Stimulated activated effector memory CD8-positive, alpha-beta T cell treated with anti-CD3 and anti-CD28 coated beads, Interleukin-12 subunit alpha, Interleukin-12 subunit beta, amount 100 ng/mL, for 72 hours (primary cell): ENCODE measurements at regions not wholly inside any gene's neighbourhood (a gene's known extent, or its start where the extent isn't known, plus 50 kb on each side); places are given as distances from the start of the nearest gene placed in this dataset.

ENCODE experiments used
- ATAC-seq: fragments of 150-1000 bp; cut with Tn5 transposase; 2 replicates; pipeline ENCODE4 v1.10.0; 2021
- DNase-seq, 2 donors: peaks; one replicate each; pipeline ENCODE4 v3.0.0; 2021 to 2022; ENCODE audit warnings: low spot score in 2 of 2
- H3K27ac Mint-ChIP-seq: one replicate; pipeline ENCODE4 v1.8.0; 2022; ENCODE audit warnings: mild to moderate bottlenecking, mixed read lengths
- H3K36me3 Mint-ChIP-seq: one replicate; pipeline ENCODE4 v1.8.0; 2022; ENCODE audit warnings: mild to moderate bottlenecking, mixed read lengths
- H3K4me1 Mint-ChIP-seq: one replicate; pipeline ENCODE4 v1.8.0; 2022; ENCODE audit warnings: mixed read lengths
- H3K4me3 Mint-ChIP-seq: one replicate; pipeline ENCODE4 v1.8.0; 2022; ENCODE audit warnings: mild to moderate bottlenecking, mixed read lengths
- H3K9me3 Mint-ChIP-seq: one replicate; pipeline ENCODE4 v1.8.0; 2022; ENCODE audit warnings: mixed read lengths

- Mint-ChIP-seq H3K27ac (no peak overlapping the region), H3K4me3 (no peak overlapping the region), H3K4me1 (no peaks in the 10 kb centered on the region), H3K9me3 (no peaks in the 10 kb centered on the region), H3K36me3 (no peaks in the 10 kb centered on the region)
- DNase-seq = no peak
- ATAC-seq = no peak
Observed at GRCh38 chr7:86295526-86295925, 348.2 kb upstream of the GRM3 start.

GRCh38 chr7:86282014-86282682, 361.6 kb upstream of the GRM3 start:
- H3K36me3 Mint-ChIP-seq = no peaks in the 10 kb centered on the region
- no peaks in the 10 kb centered on the region for H3K4me1 Mint-ChIP-seq
- ATAC-seq (no peak), DNase-seq (no peak)
- H3K27ac Mint-ChIP-seq = no peak overlapping the region
- peaks cover 9% of the 10 kb centered on the region for H3K9me3 Mint-ChIP-seq
- no peak overlapping the region for H3K4me3 Mint-ChIP-seq

GRCh38 chr7:86280150-86280549, 363.6 kb upstream of the GRM3 start:
- no peak overlapping the region for H3K27ac Mint-ChIP-seq
- H3K4me3 Mint-ChIP-seq = no peak overlapping the region
- no peaks in the 10 kb centered on the region for H3K36me3 Mint-ChIP-seq
- no peaks in the 10 kb centered on the region for H3K4me1 Mint-ChIP-seq
- peaks cover 13% of the 10 kb centered on the region for H3K9me3 Mint-ChIP-seq
- no peak for ATAC-seq
- no peak for DNase-seq

GRCh38 chr7:86262781-86263180, 380.9 kb upstream of the GRM3 start:
- H3K9me3 Mint-ChIP-seq = peaks cover 20% of the 10 kb centered on the region

GRCh38 chr7:86257894-86258293, 385.8 kb upstream of the GRM3 start:
- ATAC-seq (no peak), DNase-seq (no peak)
- Mint-ChIP-seq H3K4me1 (no peaks in the 10 kb centered on the region), H3K9me3 (peaks cover 18% of the 10 kb centered on the region), H3K36me3 (no peaks in the 10 kb centered on the region), H3K4me3 (no peak overlapping the region), H3K27ac (no peak overlapping the region)

More at GRCh38 chr7:86262781-86263180, 380.9 kb upstream of the GRM3 start:
- Mint-ChIP-seq H3K4me3 (no peak overlapping the region), H3K4me1 (no peaks in the 10 kb centered on the region), H3K36me3 (no peaks in the 10 kb centered on the region), H3K27ac (no peak overlapping the region)
- ATAC-seq (no peak), DNase-seq (no peak)

GRCh38 chr7:86252406-86252805, 391.3 kb upstream of the GRM3 start:
- H3K4me1 Mint-ChIP-seq = no peaks in the 10 kb centered on the region
- H3K27ac Mint-ChIP-seq = no peak overlapping the region
- H3K9me3 Mint-ChIP-seq = peaks cover 24% of the 10 kb centered on the region
- H3K4me3 Mint-ChIP-seq = no peak overlapping the region
- H3K36me3 Mint-ChIP-seq = no peaks in the 10 kb centered on the region
- DNase-seq = no peak
- ATAC-seq = no peak

GRCh38 chr7:86248977-86249376, 394.7 kb upstream of the GRM3 start:
- Mint-ChIP-seq H3K4me1 (no peaks in the 10 kb centered on the region), H3K4me3 (no peak overlapping the region), H3K27ac (no peak overlapping the region), H3K36me3 (no peaks in the 10 kb centered on the region), H3K9me3 (peaks cover 30% of the 10 kb centered on the region)
- ATAC-seq (no peak), DNase-seq (no peak)

- no peaks in the 10 kb centered on the region for H3K4me1 Mint-ChIP-seq
- no peak overlapping the region for H3K27ac Mint-ChIP-seq
- ATAC-seq (no peak), DNase-seq (no peak)
- no peak overlapping the region for H3K4me3 Mint-ChIP-seq
- no peaks in the 10 kb centered on the region for H3K36me3 Mint-ChIP-seq
- peaks cover 18% of the 10 kb centered on the region for H3K9me3 Mint-ChIP-seq
Observed at GRCh38 chr7:86243171-86243570, 400.5 kb upstream of the GRM3 start.

- Mint-ChIP-seq H3K9me3 (peaks cover 17% of the 10 kb centered on the region), H3K4me1 (no peaks in the 10 kb centered on the region), H3K27ac (no peak overlapping the region), H3K4me3 (no peak overlapping the region), H3K36me3 (no peaks in the 10 kb centered on the region)
- no peak for DNase-seq
- ATAC-seq = no peak
Observed at GRCh38 chr7:86226191-86226590, 417.5 kb upstream of the GRM3 start.

GRCh38 chr7:86222806-86223205, 420.9 kb upstream of the GRM3 start:
- Mint-ChIP-seq H3K27ac (no peak overlapping the region), H3K4me3 (no peak overlapping the region), H3K4me1 (no peaks in the 10 kb centered on the region), H3K36me3 (no peaks in the 10 kb centered on the region), H3K9me3 (peaks cover 17% of the 10 kb centered on the region)
- ATAC-seq (no peak), DNase-seq (no peak)

GRCh38 chr7:86214734-86215133, 429.0 kb upstream of the GRM3 start:
- Mint-ChIP-seq H3K27ac (no peak overlapping the region), H3K4me1 (no peaks in the 10 kb centered on the region), H3K4me3 (no peak overlapping the region), H3K36me3 (no peaks in the 10 kb centered on the region), H3K9me3 (peaks cover 6% of the 10 kb centered on the region)
- ATAC-seq (no peak), DNase-seq (no peak)

- Mint-ChIP-seq H3K4me1 (no peaks in the 10 kb centered on the region), H3K27ac (no peak overlapping the region), H3K36me3 (no peaks in the 10 kb centered on the region), H3K4me3 (no peak overlapping the region), H3K9me3 (peaks cover 2% of the 10 kb centered on the region)
- no peak for DNase-seq
- no peak for ATAC-seq
Observed at GRCh38 chr7:86212976-86213375, 430.7 kb upstream of the GRM3 start.

- Mint-ChIP-seq H3K36me3 (no peaks in the 10 kb centered on the region), H3K27ac (no peak overlapping the region), H3K4me3 (no peak overlapping the region), H3K9me3 (peaks cover 6% of the 10 kb centered on the region), H3K4me1 (no peaks in the 10 kb centered on the region)
- peak; percentile 37 for ATAC-seq
- DNase-seq = no peak
Observed at GRCh38 chr7:86209036-86209435, 434.7 kb upstream of the GRM3 start.

GRCh38 chr7:86207740-86208139, 436.0 kb upstream of the GRM3 start:
- DNase-seq = no peak
- Mint-ChIP-seq H3K27ac (no peak overlapping the region), H3K4me1 (no peaks in the 10 kb centered on the region), H3K9me3 (peaks cover 3% of the 10 kb centered on the region), H3K36me3 (no peaks in the 10 kb centered on the region), H3K4me3 (no peak overlapping the region)
- ATAC-seq = no peak

- Mint-ChIP-seq H3K36me3 (no peaks in the 10 kb centered on the region), H3K4me1 (no peaks in the 10 kb centered on the region), H3K4me3 (no peak overlapping the region), H3K27ac (no peak overlapping the region), H3K9me3 (peaks cover 3% of the 10 kb centered on the region)
- ATAC-seq (no peak), DNase-seq (no peak)
Observed at GRCh38 chr7:86202833-86203232, 440.9 kb upstream of the GRM3 start.

- H3K4me1 Mint-ChIP-seq = no peaks in the 10 kb centered on the region
Observed at GRCh38 chr7:86201767-86202166, 441.9 kb upstream of the GRM3 start.

More at GRCh38 chr7:86201767-86202166, 441.9 kb upstream of the GRM3 start:
- DNase-seq (no peak), ATAC-seq (no peak)
- no peak overlapping the region for H3K27ac Mint-ChIP-seq
- H3K36me3 Mint-ChIP-seq = no peaks in the 10 kb centered on the region
- H3K4me3 Mint-ChIP-seq = no peak overlapping the region
- H3K9me3 Mint-ChIP-seq = peaks cover 3% of the 10 kb centered on the region
